Natural killer cell (primary cell): ENCODE measurements at regions not wholly inside any gene's neighbourhood (a gene's known extent, or its start where the extent isn't known, plus 50 kb on each side); places are given as distances from the start of the nearest gene placed in this dataset.

Experiments used
- ATAC-seq, 3 donors: fragments of 150-1000 bp in 2 of 3; fragments of 200-7000 bp in 1 of 3; cut with Tn5 transposase; 1 replicate in 1 of 3; 2 replicates in 2 of 3; pipeline ENCODE4 v1.10.0; 2021; ENCODE audit warnings: mild to moderate bottlenecking in 2 of 3, moderate library complexity in 2 of 3
- DNase-seq, 2 donors: peaks; one replicate each; pipeline versions ENCODE4 v3.0.0 to v3.0.0-alpha.2; 2013 to 2021; ENCODE audit warnings: mixed read lengths in 1 of 2
- H3K27ac ChIP-seq: one replicate; pipeline ENCODE4 v1.5.1; 2013; ENCODE audit warnings: mild to moderate bottlenecking, low read length
- H3K27me3 ChIP-seq: one replicate; pipeline ENCODE4 v1.6.1; 2013; ENCODE audit warnings: low read length; ENCODE audit not compliant: control insufficient read depth, insufficient read depth
- H3K36me3 ChIP-seq: one replicate; pipeline ENCODE4 v1.6.1; 2013; ENCODE audit warnings: low read length; ENCODE audit not compliant: control insufficient read depth, insufficient read depth
- H3K4me1 ChIP-seq: one replicate; pipeline ENCODE4 v1.6.1; 2013; ENCODE audit warnings: low read length; ENCODE audit not compliant: control insufficient read depth, insufficient read depth
- H3K4me3 ChIP-seq: one replicate; pipeline ENCODE4 v1.5.1; 2013; ENCODE audit warnings: low read length
- H3K9me3 ChIP-seq: one replicate; pipeline ENCODE4 v1.6.1; 2013; ENCODE audit warnings: low read length; ENCODE audit not compliant: control insufficient read depth, insufficient read depth
- H3K27ac Mint-ChIP-seq, 2 donors: one replicate each; pipeline ENCODE4 v1.8.0; 2022; ENCODE audit warnings: mild to moderate bottlenecking in 2 of 2, mixed read lengths in 2 of 2, moderate library complexity in 1 of 2
- H3K27me3 Mint-ChIP-seq, 2 donors: one replicate each; pipeline ENCODE4 v1.8.0; 2022; ENCODE audit warnings: low read depth in 2 of 2, mixed read lengths in 2 of 2
- H3K36me3 Mint-ChIP-seq: one replicate; pipeline ENCODE4 v1.8.0; 2022; ENCODE audit warnings: mixed read lengths
- H3K4me1 Mint-ChIP-seq, 2 donors: one replicate each; pipeline ENCODE4 v1.8.0; 2022; ENCODE audit warnings: mixed read lengths in 2 of 2
- H3K4me3 Mint-ChIP-seq: one replicate; pipeline ENCODE4 v1.8.0; 2022; ENCODE audit warnings: mild to moderate bottlenecking, moderate library complexity, mixed read lengths
- H3K9me3 Mint-ChIP-seq, 2 donors: one replicate each; pipeline ENCODE4 v1.8.0; 2022; ENCODE audit warnings: mixed read lengths in 2 of 2
- WGBS: methylation state at CpG from one replicate; pipeline ENCODE4 v1.1.7; 2013; ENCODE audit warnings: missing lambda C conversion rate; ENCODE audit not compliant: insufficient coverage; 5-methylcytosine and 5-hydroxymethylcytosine counted together
- intact Hi-C: fragments of 100-400 bp; cut with micrococcal nuclease; formaldehyde crosslinking; loops from one replicate; pipeline ENCODE4 v1.14.2; 2022
- TF ChIP-seq, protein P1 (sequence below): fragments of 200-600 bp; IDR thresholded peaks from one replicate; pipeline ENCODE4 v1.8.0; 2022; ENCODE audit warnings: antibody characterized with exemption

DNA sequence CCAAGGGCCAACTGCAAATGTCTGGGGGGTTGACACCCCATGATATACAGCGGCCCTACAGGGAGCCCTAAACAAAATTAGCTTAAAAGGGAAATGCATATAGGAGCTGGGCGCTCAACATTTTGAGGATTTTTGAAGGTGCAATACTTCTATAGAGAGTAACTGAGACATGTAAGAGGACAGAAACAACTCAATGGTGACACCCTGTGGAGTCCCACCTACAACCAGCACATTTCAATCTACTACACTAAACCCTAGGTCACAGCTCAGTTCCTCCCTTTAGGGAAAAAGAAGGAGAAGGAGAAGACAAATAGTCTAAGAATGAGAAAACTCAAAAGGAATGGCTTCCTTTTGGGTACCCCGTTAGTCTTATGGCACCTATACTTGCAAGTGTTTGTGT lies 1010.5 kb upstream of the NOVA1 start:
- Histone ChIP-seq H3K36me3 (no peaks in the 10 kb centered on the region), H3K4me3 (no peak overlapping the region), H3K27me3 (no peaks in the 10 kb centered on the region), H3K27ac (no peak overlapping the region), H3K4me1 (no peaks in the 10 kb centered on the region), H3K9me3 (peaks cover 4% of the 10 kb centered on the region)
- no peak for ATAC-seq
- H3K4me1 Mint-ChIP-seq: no peaks in the 10 kb centered on the region
- peaks cover 2% of the 10 kb centered on the region in 2 donors for H3K9me3 Mint-ChIP-seq
- no peak for DNase-seq
- no peaks in the 10 kb centered on the region for H3K27me3 Mint-ChIP-seq
- intact Hi-C loops: no loop called here
- H3K4me3 Mint-ChIP-seq: no peak overlapping the region
- TF ChIP-seq, protein P1, sequence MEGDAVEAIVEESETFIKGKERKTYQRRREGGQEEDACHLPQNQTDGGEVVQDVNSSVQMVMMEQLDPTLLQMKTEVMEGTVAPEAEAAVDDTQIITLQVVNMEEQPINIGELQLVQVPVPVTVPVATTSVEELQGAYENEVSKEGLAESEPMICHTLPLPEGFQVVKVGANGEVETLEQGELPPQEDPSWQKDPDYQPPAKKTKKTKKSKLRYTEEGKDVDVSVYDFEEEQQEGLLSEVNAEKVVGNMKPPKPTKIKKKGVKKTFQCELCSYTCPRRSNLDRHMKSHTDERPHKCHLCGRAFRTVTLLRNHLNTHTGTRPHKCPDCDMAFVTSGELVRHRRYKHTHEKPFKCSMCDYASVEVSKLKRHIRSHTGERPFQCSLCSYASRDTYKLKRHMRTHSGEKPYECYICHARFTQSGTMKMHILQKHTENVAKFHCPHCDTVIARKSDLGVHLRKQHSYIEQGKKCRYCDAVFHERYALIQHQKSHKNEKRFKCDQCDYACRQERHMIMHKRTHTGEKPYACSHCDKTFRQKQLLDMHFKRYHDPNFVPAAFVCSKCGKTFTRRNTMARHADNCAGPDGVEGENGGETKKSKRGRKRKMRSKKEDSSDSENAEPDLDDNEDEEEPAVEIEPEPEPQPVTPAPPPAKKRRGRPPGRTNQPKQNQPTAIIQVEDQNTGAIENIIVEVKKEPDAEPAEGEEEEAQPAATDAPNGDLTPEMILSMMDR: no peak
- H3K36me3 Mint-ChIP-seq: peaks cover 4% of the 10 kb centered on the region
- 87% methylated on average over 2 of the region's 3 CpGs for WGBS
- H3K27ac Mint-ChIP-seq: no peak overlapping the region

DNA sequence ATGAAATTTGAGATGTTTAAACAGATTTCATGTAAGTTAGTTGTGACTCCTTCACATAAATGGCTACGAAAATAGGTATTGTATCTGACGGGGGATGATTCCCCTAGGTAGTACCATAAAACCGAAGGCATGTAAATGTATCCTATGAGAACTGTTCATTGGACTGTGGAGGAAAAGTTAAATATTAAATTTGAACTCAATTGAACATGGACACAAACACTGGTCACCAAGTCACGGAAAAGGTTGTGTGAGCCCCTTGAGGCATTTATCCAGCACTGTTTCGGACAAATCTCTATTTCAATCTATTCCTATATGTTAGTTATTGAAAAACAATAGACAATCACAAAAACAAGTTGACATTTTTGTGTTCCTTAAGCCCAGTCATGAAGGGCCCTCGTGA lies 1014.3 kb upstream of the NOVA1 start:
- Histone ChIP-seq H3K4me1 (no peaks in the 10 kb centered on the region), H3K36me3 (no peaks in the 10 kb centered on the region), H3K9me3 (peaks cover 6% of the 10 kb centered on the region), H3K27ac (no peak overlapping the region), H3K27me3 (no peaks in the 10 kb centered on the region), H3K4me3 (no peak overlapping the region)
- H3K9me3 Mint-ChIP-seq: peaks cover 0 to 2% of the 10 kb centered on the region in 2 donors
- H3K4me3 Mint-ChIP-seq: no peak overlapping the region
- 83% methylated on average over 4 of the region's 6 CpGs for WGBS
- H3K36me3 Mint-ChIP-seq: peaks cover 4% of the 10 kb centered on the region
- no peak overlapping the region for H3K27ac Mint-ChIP-seq
- DNase-seq (no peak), ATAC-seq (no peak)
- intact Hi-C loops: no loop called here
- TF ChIP-seq, protein P1: no peak
- H3K27me3 Mint-ChIP-seq: no peaks in the 10 kb centered on the region
- no peaks in the 10 kb centered on the region for H3K4me1 Mint-ChIP-seq

DNA sequence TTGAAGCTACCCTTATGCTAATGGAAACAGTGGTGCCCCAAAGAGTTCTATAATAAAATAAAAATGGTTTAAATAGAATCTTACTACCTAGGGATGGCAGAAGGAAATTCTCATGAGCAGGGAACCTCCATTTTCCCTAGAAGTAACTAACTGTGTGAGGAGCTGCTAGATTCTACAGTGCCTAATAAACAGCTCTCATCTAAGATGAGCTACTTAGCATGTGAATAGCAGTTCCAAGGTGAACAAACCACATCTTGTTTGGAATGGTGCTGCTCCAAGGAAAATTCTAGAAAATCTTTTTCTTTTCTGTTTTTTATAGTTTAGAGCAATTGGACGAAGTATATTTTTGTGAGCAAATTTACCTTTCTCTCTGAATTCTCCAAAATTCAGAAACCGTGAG lies 1015.3 kb upstream of the NOVA1 start:
- DNase-seq (no peak), ATAC-seq (no peak)
- no peak overlapping the region for H3K27ac Mint-ChIP-seq
- H3K4me1 ChIP-seq: no peaks in the 10 kb centered on the region
- H3K27ac ChIP-seq: no peak overlapping the region
- H3K27me3 ChIP-seq: no peaks in the 10 kb centered on the region
- no peak overlapping the region for H3K4me3 Mint-ChIP-seq
- no CpG with 5 or more reads among the region's 2 CpGs for WGBS
- intact Hi-C loops: no loop called here
- TF ChIP-seq, protein P1: no peak
- H3K36me3 Mint-ChIP-seq: no peaks in the 10 kb centered on the region
- H3K9me3 Mint-ChIP-seq: peaks cover 0 to 4% of the 10 kb centered on the region in 2 donors
- no peaks in the 10 kb centered on the region for H3K27me3 Mint-ChIP-seq
- H3K36me3 ChIP-seq: no peaks in the 10 kb centered on the region
- no peak overlapping the region for H3K4me3 ChIP-seq
- H3K9me3 ChIP-seq: peaks cover 10% of the 10 kb centered on the region
- H3K4me1 Mint-ChIP-seq: no peaks in the 10 kb centered on the region

DNA sequence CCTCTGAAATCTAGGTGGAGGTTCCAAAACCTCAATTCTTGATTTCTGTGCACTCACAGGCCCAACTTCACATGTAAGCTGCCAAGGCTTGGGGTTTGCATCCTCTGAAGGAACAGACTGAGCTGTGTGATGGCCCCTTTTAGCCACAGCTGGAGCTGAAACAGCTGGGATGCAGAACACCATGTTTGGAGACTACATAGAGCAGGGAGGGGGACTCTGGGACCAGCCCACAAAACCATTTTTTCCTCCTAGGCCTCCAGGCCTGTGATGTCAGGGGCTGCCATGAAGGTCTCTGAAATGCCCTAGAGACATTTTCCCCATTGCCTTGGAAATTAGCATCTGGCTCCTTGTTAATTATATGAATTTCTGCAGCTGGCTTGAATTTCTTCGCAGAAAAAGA lies 1025.9 kb upstream of the NOVA1 start:
- ATAC-seq (no peak), DNase-seq (no peak)
- WGBS: 86% methylated on average over 1 of the region's 1 CpG
- H3K4me1 Mint-ChIP-seq: no peaks in the 10 kb centered on the region
- intact Hi-C loops: no loop called here
- no peaks in the 10 kb centered on the region for H3K4me1 ChIP-seq
- peaks cover 9% of the 10 kb centered on the region for H3K9me3 ChIP-seq
- no peak overlapping the region for H3K27ac Mint-ChIP-seq
- no peak overlapping the region for H3K27ac ChIP-seq
- H3K36me3 Mint-ChIP-seq: no peaks in the 10 kb centered on the region
- TF ChIP-seq, protein P1: no peak
- no peaks in the 10 kb centered on the region for H3K36me3 ChIP-seq
- H3K4me3 Mint-ChIP-seq: no peak overlapping the region
- no peaks in the 10 kb centered on the region for H3K27me3 ChIP-seq
- H3K4me3 ChIP-seq: no peak overlapping the region
- H3K9me3 Mint-ChIP-seq: peaks cover 16 to 20% of the 10 kb centered on the region in 2 donors
- H3K27me3 Mint-ChIP-seq: no peaks in the 10 kb centered on the region
